CD4-positive, alpha-beta memory T cell (primary cell): ENCODE measurements at regions not wholly inside any gene's neighbourhood (a gene's known extent, or its start where the extent isn't known, plus 50 kb on each side); places are given as distances from the start of the nearest gene placed in this dataset.

Experiments used
- CTCF ChIA-PET: fragments of 350-600 bp; sonication (Branson Sonifier 250); formaldehyde crosslinking; loops from one replicate; lab custom pipeline; 2021; ENCODE audit warnings: inconsistent platforms; ENCODE audit not compliant: partially characterized antibody; lab: Charles Lee
- POLR2A ChIA-PET: fragments of 350-600 bp; sonication (Branson Sonifier 250); formaldehyde crosslinking; loops from one replicate; lab custom pipeline; 2021; ENCODE audit not compliant: partially characterized antibody; lab: Charles Lee
- DNase-seq, 5 donors: peaks; one replicate each; pipeline versions ENCODE4 v3.0.0 to v3.0.0-alpha.2; 2020 to 2022; ENCODE audit warnings: mixed read lengths in 1 of 5
- H3K27ac ChIP-seq: one replicate; pipeline ENCODE4 v1.7.0; 2013; ENCODE audit warnings: low read depth, low read length
- H3K27me3 ChIP-seq: 2 replicates; pipeline ENCODE4 v1.7.0; 2013; ENCODE audit warnings: mild to moderate bottlenecking, low read length, moderate library complexity; ENCODE audit not compliant: insufficient read depth
- H3K36me3 ChIP-seq: 2 replicates; pipeline ENCODE4 v1.7.0; 2013; ENCODE audit warnings: mild to moderate bottlenecking, low read length, moderate library complexity; ENCODE audit not compliant: insufficient read depth
- H3K4me1 ChIP-seq: 2 replicates; pipeline ENCODE4 v1.7.0; 2013; ENCODE audit warnings: mild to moderate bottlenecking, low read length, moderate library complexity; ENCODE audit not compliant: insufficient read depth
- H3K4me3 ChIP-seq, 2 donors: one replicate each; pipeline ENCODE4 v1.7.0; 2013; ENCODE audit warnings: low read length in 2 of 2, mild to moderate bottlenecking in 1 of 2
- H3K9me3 ChIP-seq, 2 donors: one replicate each; pipeline ENCODE4 v1.7.0; 2013; ENCODE audit warnings: low read length in 2 of 2, control low read depth in 1 of 2; ENCODE audit not compliant: control insufficient read depth in 1 of 2
- H3K27ac Mint-ChIP-seq, 7 donors: one replicate each; pipeline ENCODE4 v1.8.0; 2020 to 2021; ENCODE audit warnings: mixed read lengths in 7 of 7, mild to moderate bottlenecking in 6 of 7, inconsistent platforms in 3 of 7, moderate library complexity in 3 of 7
- H3K27me3 Mint-ChIP-seq, 2 donors: one replicate each; pipeline ENCODE4 v1.8.0; 2020 to 2021; ENCODE audit warnings: mixed read lengths in 2 of 2
- H3K36me3 Mint-ChIP-seq, 2 donors: one replicate each; pipeline ENCODE4 v1.8.0; 2020 to 2021; ENCODE audit warnings: mixed read lengths in 2 of 2, inconsistent platforms in 1 of 2, mild to moderate bottlenecking in 1 of 2
- H3K4me1 Mint-ChIP-seq, 4 donors: one replicate each; pipeline ENCODE4 v1.8.0; 2020 to 2021; ENCODE audit warnings: mixed read lengths in 4 of 4, mild to moderate bottlenecking in 1 of 4
- H3K4me3 Mint-ChIP-seq, 8 donors: one replicate each; pipeline ENCODE4 v1.8.0; 2020 to 2021; ENCODE audit warnings: mixed read lengths in 8 of 8, mild to moderate bottlenecking in 7 of 8, moderate library complexity in 6 of 8, inconsistent platforms in 3 of 8
- H3K9me3 Mint-ChIP-seq, 8 donors: one replicate each; pipeline ENCODE4 v1.8.0; 2020 to 2021; ENCODE audit warnings: mixed read lengths in 8 of 8, mild to moderate bottlenecking in 5 of 8, inconsistent platforms in 3 of 8, moderate library complexity in 1 of 8
- intact Hi-C: fragments of 100-400 bp; cut with micrococcal nuclease; formaldehyde crosslinking; loops from one replicate; pipeline ENCODE4 v1.15.1; 2023

DNA sequence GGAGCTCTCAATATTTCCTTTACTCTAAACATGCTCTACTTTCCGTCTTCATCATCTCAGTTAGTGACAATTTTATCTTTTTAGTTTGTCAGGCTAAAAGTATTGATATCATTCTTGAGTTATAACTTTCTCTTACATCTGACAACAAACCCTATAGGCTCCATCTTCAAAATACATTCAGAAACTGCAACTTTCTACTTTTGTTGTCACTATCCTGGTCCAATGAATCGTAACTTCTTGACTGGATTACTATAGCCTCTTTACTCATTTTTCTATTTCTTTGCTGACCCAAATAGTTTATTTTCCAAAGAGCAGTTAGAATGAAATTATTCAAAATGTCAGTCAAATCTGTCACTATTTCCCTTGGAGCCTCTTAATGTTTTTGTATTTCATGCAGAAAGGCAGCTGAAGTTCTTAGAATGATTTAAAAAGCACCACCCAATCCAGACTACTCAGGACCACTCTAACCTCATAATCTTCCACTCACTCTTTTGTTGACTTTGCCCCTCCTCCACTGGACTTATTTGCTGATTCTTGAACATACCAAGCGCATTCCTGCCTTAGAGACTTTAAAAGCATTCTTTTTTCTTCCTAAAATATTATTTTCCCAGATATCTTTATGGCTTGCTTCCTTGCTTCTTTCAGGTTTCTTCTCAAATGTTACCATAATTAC, 119.9 kb upstream of the CBLB start:
- Histone ChIP-seq H3K4me1 (peaks cover 15% of the 10 kb centered on the region), H3K4me3 (no peak overlapping the region), H3K27ac (no peak overlapping the region), H3K27me3 (no peaks in the 10 kb centered on the region), H3K36me3 (no peaks in the 10 kb centered on the region), H3K9me3 (no peaks in the 10 kb centered on the region)
- intact Hi-C loops, result no loop called here
- H3K4me3 Mint-ChIP-seq, result peak overlapping the region in 7 of 8 donors; percentile 17 to 87 (median 81)
- ChIA-PET POLR2A (no interaction called here), CTCF (no interaction called here)
- peaks cover 3 to 26% (median 14%) of the 10 kb centered on the region in 8 donors for H3K9me3 Mint-ChIP-seq
- DNase-seq, result no peak
- peak overlapping the region in 4 of 7 donors; percentile 24 to 73 (median 71) for H3K27ac Mint-ChIP-seq
- no peaks in the 10 kb centered on the region for H3K27me3 Mint-ChIP-seq
- peaks cover 24 to 45% (median 31%) of the 10 kb centered on the region in 4 donors for H3K4me1 Mint-ChIP-seq
- peaks cover 5 to 7% of the 10 kb centered on the region in 2 donors for H3K36me3 Mint-ChIP-seq

GRCh38 chr3:105996781-105997180, 128.0 kb upstream of the CBLB start:
- H3K4me3 Mint-ChIP-seq, result no peak overlapping the region

GRCh38 chr3:105997466-105997799, 128.6 kb upstream of the CBLB start:
- Mint-ChIP-seq H3K4me3 (no peak overlapping the region), H3K36me3 (peaks cover 6 to 9% of the 10 kb centered on the region in 2 donors), H3K27ac (no peak overlapping the region), H3K27me3 (no peaks in the 10 kb centered on the region), H3K4me1 (no peaks in the 10 kb centered on the region), H3K9me3 (peaks cover 4 to 37% (median 21%) of the 10 kb centered on the region in 8 donors)
- H3K36me3 ChIP-seq, result no peaks in the 10 kb centered on the region
- H3K27me3 ChIP-seq, result no peaks in the 10 kb centered on the region
- CTCF ChIA-PET, result interaction anchor here (1.1 kb wide), 1 partner anchor 11 kb away, joined by 3 read pairs; no protein-coding TSS in a partner anchor
- no peak overlapping the region for H3K4me3 ChIP-seq
- no peak overlapping the region for H3K27ac ChIP-seq
- POLR2A ChIA-PET, result no interaction called here
- H3K9me3 ChIP-seq, result no peaks in the 10 kb centered on the region
- H3K4me1 ChIP-seq, result no peaks in the 10 kb centered on the region
- no peak for DNase-seq
- intact Hi-C loops, result no loop called here

More at GRCh38 chr3:105996781-105997180, 128.0 kb upstream of the CBLB start:
- Mint-ChIP-seq H3K4me1 (no peaks in the 10 kb centered on the region), H3K9me3 (peaks cover under 1 to 42% (median 22%) of the 10 kb centered on the region in 8 donors), H3K27me3 (no peaks in the 10 kb centered on the region), H3K36me3 (peaks cover 6 to 9% of the 10 kb centered on the region in 2 donors), H3K27ac (no peak overlapping the region)
- intact Hi-C loops, result no loop called here
- Histone ChIP-seq H3K4me1 (no peaks in the 10 kb centered on the region), H3K4me3 (no peak overlapping the region), H3K27me3 (no peaks in the 10 kb centered on the region), H3K27ac (no peak overlapping the region), H3K9me3 (no peaks in the 10 kb centered on the region), H3K36me3 (no peaks in the 10 kb centered on the region)
- ChIA-PET POLR2A (no interaction called here), CTCF (no interaction called here)
- DNase-seq, result no peak

DNA sequence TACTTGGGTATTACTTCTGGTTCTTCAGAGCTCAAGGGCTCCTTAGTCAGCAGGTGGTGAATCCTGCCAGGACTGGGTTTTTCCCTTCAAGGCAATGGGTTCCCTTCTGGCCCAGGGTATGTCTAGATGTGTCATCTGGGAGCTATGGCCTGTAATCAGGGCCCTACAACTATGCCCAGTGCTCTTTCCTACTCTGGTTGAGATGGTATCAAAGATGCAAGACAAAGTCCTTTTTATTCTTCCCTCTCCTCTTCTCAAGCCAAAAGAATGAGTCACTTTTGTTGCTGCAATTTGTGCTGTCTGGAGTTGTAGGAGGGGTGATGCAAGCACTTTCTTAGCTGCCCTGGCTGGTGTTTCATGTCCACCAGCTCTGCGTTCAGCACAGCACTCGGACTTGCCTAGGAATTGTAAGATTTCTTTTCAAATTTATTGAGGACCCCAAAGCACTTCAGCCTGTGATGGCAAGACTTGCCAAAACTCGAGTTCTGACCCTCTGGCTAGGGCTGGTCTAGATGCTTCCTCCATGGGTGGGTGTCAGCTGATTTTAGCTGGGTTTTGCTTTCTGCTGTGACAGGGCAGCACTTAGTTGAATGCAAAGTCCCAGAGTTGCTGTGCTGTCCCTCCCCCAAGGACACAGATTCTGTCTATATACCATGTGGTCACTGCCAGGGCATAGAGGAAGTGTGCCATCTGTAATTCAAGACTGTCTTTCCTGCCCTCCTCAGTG, 129.2 kb upstream of the CBLB start:
- H3K9me3 ChIP-seq, result no peaks in the 10 kb centered on the region
- Mint-ChIP-seq H3K27ac (no peak overlapping the region), H3K36me3 (peaks cover 3 to 9% of the 10 kb centered on the region in 2 donors), H3K4me3 (no peak overlapping the region), H3K27me3 (no peaks in the 10 kb centered on the region), H3K9me3 (peaks cover 0 to 32% (median 16%) of the 10 kb centered on the region in 8 donors), H3K4me1 (peaks cover 0 to 1% (median 0%) of the 10 kb centered on the region in 4 donors)
- no peak overlapping the region for H3K27ac ChIP-seq
- POLR2A ChIA-PET, result no interaction called here
- no peak for DNase-seq
- H3K4me1 ChIP-seq, result no peaks in the 10 kb centered on the region
- CTCF ChIA-PET, result interaction anchor here (1.1 kb wide), 1 partner anchor 10 kb away, joined by 3 read pairs; no protein-coding TSS in a partner anchor
- intact Hi-C loops, result no loop called here
- H3K36me3 ChIP-seq, result no peaks in the 10 kb centered on the region
- no peak overlapping the region for H3K4me3 ChIP-seq
- H3K27me3 ChIP-seq, result no peaks in the 10 kb centered on the region

DNA sequence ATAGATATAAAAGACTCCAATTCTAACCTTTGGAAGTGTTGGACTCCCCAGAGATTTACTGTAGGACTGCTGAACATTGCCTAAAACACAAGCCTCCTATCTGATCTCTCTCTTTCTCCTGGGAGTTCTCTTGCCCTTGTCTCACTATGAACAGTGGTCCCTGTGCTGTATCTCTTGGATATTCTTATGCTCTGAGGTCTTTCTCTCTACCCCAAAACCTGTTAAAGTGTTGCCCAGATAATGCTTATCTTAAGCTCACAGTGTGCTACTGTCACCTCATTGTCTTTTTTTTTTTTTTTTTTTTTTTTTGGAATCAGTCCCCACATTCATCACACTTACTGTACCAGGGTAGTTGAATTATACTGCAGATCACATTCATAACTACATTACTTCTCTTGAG, 131.0 kb upstream of the CBLB start:
- no peaks in the 10 kb centered on the region for H3K27me3 ChIP-seq
- DNase-seq, result no peak
- H3K4me3 ChIP-seq, result no peak overlapping the region
- H3K9me3 Mint-ChIP-seq, result peaks cover 0 to 31% (median 15%) of the 10 kb centered on the region in 8 donors
- H3K36me3 Mint-ChIP-seq, result peaks cover 3 to 9% of the 10 kb centered on the region in 2 donors
- H3K4me1 Mint-ChIP-seq, result peaks cover 6 to 14% (median 8%) of the 10 kb centered on the region in 4 donors
- intact Hi-C loops, result no loop called here
- H3K27ac ChIP-seq, result no peak overlapping the region
- ChIA-PET CTCF (no interaction called here), POLR2A (no interaction called here)
- H3K27me3 Mint-ChIP-seq, result no peaks in the 10 kb centered on the region
- H3K27ac Mint-ChIP-seq, result no peak overlapping the region
- H3K9me3 ChIP-seq, result no peaks in the 10 kb centered on the region
- H3K36me3 ChIP-seq, result no peaks in the 10 kb centered on the region
- H3K4me3 Mint-ChIP-seq, result no peak overlapping the region
- peaks cover 5% of the 10 kb centered on the region for H3K4me1 ChIP-seq

DNA sequence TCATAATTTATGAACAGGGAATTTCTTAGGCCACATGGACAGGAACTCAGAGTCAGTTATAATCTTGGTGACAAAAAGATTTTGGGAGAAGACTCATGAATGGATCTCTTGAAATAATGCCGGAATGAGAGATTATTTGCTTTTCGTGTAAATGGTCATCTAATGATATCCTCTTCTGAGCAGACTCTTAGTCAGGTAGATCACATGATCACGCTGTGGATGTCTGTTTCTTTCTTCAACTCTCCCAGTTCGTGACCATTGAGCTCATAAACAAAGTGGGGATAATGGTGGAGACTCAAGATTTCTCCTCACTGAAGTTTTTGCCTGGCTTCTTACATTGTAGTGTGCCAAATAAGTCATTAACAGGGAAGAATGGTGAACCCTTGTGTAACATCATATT, 133.1 kb upstream of the CBLB start:
- H3K4me1 Mint-ChIP-seq, result peaks cover 6 to 14% (median 8%) of the 10 kb centered on the region in 4 donors
- H3K36me3 ChIP-seq, result no peaks in the 10 kb centered on the region
- ChIA-PET POLR2A (no interaction called here), CTCF (no interaction called here)
- intact Hi-C loops, result no loop called here
- H3K27ac ChIP-seq, result no peak overlapping the region
- no peak for DNase-seq
- H3K27me3 ChIP-seq, result no peaks in the 10 kb centered on the region
- no peak overlapping the region for H3K4me3 ChIP-seq
- H3K27me3 Mint-ChIP-seq, result no peaks in the 10 kb centered on the region
- H3K4me1 ChIP-seq, result peaks cover 7% of the 10 kb centered on the region
- no peak overlapping the region for H3K4me3 Mint-ChIP-seq
- H3K9me3 ChIP-seq, result no peaks in the 10 kb centered on the region
- H3K36me3 Mint-ChIP-seq, result peaks cover 0 to under 1% of the 10 kb centered on the region in 2 donors
- no peak overlapping the region for H3K27ac Mint-ChIP-seq
- peaks cover 0 to 24% (median 11%) of the 10 kb centered on the region in 8 donors for H3K9me3 Mint-ChIP-seq

DNA sequence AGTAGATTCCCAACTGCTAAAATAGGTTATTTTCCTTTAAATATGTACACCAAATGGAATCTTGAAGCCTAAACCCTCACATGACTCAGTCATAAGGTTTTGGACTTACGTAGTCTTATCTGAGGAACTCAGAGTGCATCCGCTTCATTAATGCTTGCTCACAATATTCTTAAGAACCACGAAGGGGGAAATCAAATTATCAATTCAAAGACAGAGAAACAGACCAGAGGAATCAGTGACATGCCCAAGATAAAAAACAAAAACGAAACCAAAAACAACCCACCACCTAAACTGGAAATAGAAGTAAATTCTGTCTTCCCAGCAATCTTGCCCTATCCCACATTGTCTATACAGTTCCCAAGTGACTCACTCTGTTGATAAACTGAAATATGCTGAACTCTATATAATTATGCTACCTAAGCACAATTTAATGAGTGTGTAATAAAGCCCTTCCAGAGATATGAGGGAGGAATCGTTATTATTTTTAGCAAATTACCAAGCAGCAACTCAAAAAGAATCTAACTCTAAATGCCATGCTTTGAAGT, 135.4 kb upstream of the CBLB start:
- Histone ChIP-seq H3K4me3 (peak overlapping the region in 1 of 2 donors; percentile 7), H3K36me3 (no peaks in the 10 kb centered on the region), H3K4me1 (peaks cover 7% of the 10 kb centered on the region), H3K9me3 (no peaks in the 10 kb centered on the region), H3K27ac (no peak overlapping the region), H3K27me3 (no peaks in the 10 kb centered on the region)
- CTCF ChIA-PET, result no interaction called here
- Mint-ChIP-seq H3K36me3 (no peaks in the 10 kb centered on the region), H3K4me3 (peak overlapping the region; percentile 53 to 87 (median 76)), H3K4me1 (peaks cover 7 to 19% (median 9%) of the 10 kb centered on the region in 4 donors), H3K27ac (peak overlapping the region in 5 of 7 donors; percentile 0 to 70 (median 34)), H3K9me3 (peaks cover 0 to 11% (median 3%) of the 10 kb centered on the region in 8 donors), H3K27me3 (no peaks in the 10 kb centered on the region)
- peak in 1 of 5 donors; percentile 10 for DNase-seq
- intact Hi-C loops, result loop anchor here (2.0 kb wide), 1 partner anchor 17 kb away; no protein-coding TSS in a partner anchor
- POLR2A ChIA-PET, result no interaction called here
